HG03378 (cell line): ENCODE measurements at regions not wholly inside any gene's neighbourhood (a gene's known extent, or its start where the extent isn't known, plus 50 kb on each side); places are given as distances from the start of the nearest gene placed in this dataset.
"Not testable (repeated sequence)": the region's sequence is repeated elsewhere in the genome, so short reads cannot be mapped to it uniquely, and the experiment has no call there.

Source experiments
- ATAC-seq: cut with Tn5 transposase; IDR thresholded peaks from one replicate; pipeline ENCODE4 v1.9.1; 2021; ENCODE audit warnings: mild to moderate bottlenecking, moderate library complexity; ENCODE audit not compliant: unreplicated experiment

- ATAC-seq = not testable (repeated sequence)
Observed at GRCh38 chr14:105707099-105707498, 180.7 kb downstream of the TMEM121 start.

- not testable (repeated sequence) for ATAC-seq
Observed at GRCh38 chr14:105707723-105708151, 181.4 kb downstream of the TMEM121 start.

- ATAC-seq = not testable (repeated sequence)
Observed at GRCh38 chr14:105708251-105709134, 182.1 kb downstream of the TMEM121 start.

GRCh38 chr14:105709281-105710118 lies 183.1 kb downstream of the TMEM121 start:
- no peak for ATAC-seq

GRCh38 chr14:105710119-105711043 lies 184.0 kb downstream of the TMEM121 start:
- ATAC-seq = no peak

- no peak for ATAC-seq
Observed at GRCh38 chr14:105711044-105711620, 184.7 kb downstream of the TMEM121 start.

- ATAC-seq = no peak
Observed at GRCh38 chr14:105711841-105712460, 185.6 kb downstream of the TMEM121 start.

- not testable (repeated sequence) for ATAC-seq
Observed at GRCh38 chr14:105712670-105713069, 186.3 kb downstream of the TMEM121 start.

- not testable (repeated sequence) for ATAC-seq
Observed at GRCh38 chr14:105713160-105713559, 186.8 kb downstream of the TMEM121 start.

GRCh38 chr14:105713836-105714235 lies 187.5 kb downstream of the TMEM121 start:
- ATAC-seq = not testable (repeated sequence)

GRCh38 chr14:105718787-105719186 lies 192.4 kb downstream of the TMEM121 start:
- not testable (repeated sequence) for ATAC-seq

- not testable (repeated sequence) for ATAC-seq
Observed at GRCh38 chr14:105720106-105720505, 193.7 kb downstream of the TMEM121 start.

GRCh38 chr14:105720852-105721601 lies 194.6 kb downstream of the TMEM121 start:
- not testable (repeated sequence) for ATAC-seq

GRCh38 chr14:105721602-105721970 lies 195.2 kb downstream of the TMEM121 start:
- ATAC-seq = not testable (repeated sequence)

GRCh38 chr14:105721996-105722709 lies 195.8 kb downstream of the TMEM121 start:
- not testable (repeated sequence) for ATAC-seq

GRCh38 chr14:105723271-105723670 lies 196.9 kb downstream of the TMEM121 start:
- not testable (repeated sequence) for ATAC-seq

GRCh38 chr14:105723776-105724175 lies 197.4 kb downstream of the TMEM121 start:
- ATAC-seq = not testable (repeated sequence)

GRCh38 chr14:105729825-105730368 lies 203.5 kb downstream of the TMEM121 start:
- not testable (repeated sequence) for ATAC-seq
